Suprapubic skin (tissue), 4 donors: ENCODE measurements at regions not wholly inside any gene's neighbourhood (a gene's known extent, or its start where the extent isn't known, plus 50 kb on each side); places are given as distances from the start of the nearest gene placed in this dataset.

Experiments used
- DNase-seq, 2 donors: peaks; one replicate each; pipeline ENCODE4 v3.0.0-alpha.2; 2019; ENCODE audit warnings: low spot score in 2 of 2
- H3K27ac ChIP-seq: fragments of 200-600 bp; sonication (generic); one replicate; pipeline ENCODE4 v1.5.1; 2019
- H3K27me3 ChIP-seq: fragments of 200-600 bp; sonication (generic); one replicate; pipeline ENCODE4 v1.5.1; 2019
- H3K36me3 ChIP-seq: fragments of 200-600 bp; sonication (generic); one replicate; pipeline ENCODE4 v1.5.1; 2019
- H3K4me1 ChIP-seq: fragments of 200-600 bp; sonication (generic); one replicate; pipeline ENCODE4 v1.5.1; 2019
- H3K4me3 ChIP-seq: fragments of 200-600 bp; sonication (generic); one replicate; pipeline ENCODE4 v1.5.1; 2019; ENCODE audit warnings: mild to moderate bottlenecking
- H3K9me3 ChIP-seq: fragments of 200-600 bp; sonication (generic); one replicate; pipeline ENCODE4 v1.5.1; 2019
- EP300 ChIP-seq: sonication (generic); formaldehyde crosslinking; IDR thresholded peaks from one replicate; pipeline ENCODE4 v1.6.1; 2017; ENCODE audit warnings: antibody characterized with exemption
- POLR2A ChIP-seq, 2 donors: fragments of 450-650 bp; IDR thresholded peaks; one replicate each; pipeline ENCODE4 v1.6.1; 2017; ENCODE audit warnings: antibody characterized with exemption in 2 of 2, mild to moderate bottlenecking in 2 of 2, moderate library complexity in 2 of 2
- POLR2AphosphoS5 ChIP-seq, 3 donors: sonication (generic); formaldehyde crosslinking; IDR thresholded peaks; one replicate each; pipeline ENCODE4 v1.6.1; 2017; ENCODE audit warnings: antibody characterized with exemption in 3 of 3
- WGBS: methylation state at CpG from one replicate; pipeline ENCODE4 v1.1.5; 2018; 5-methylcytosine and 5-hydroxymethylcytosine counted together
- TF ChIP-seq, protein P1 (sequence below), 2 donors: fragments of 200-600 bp in 1 of 2; fragments of 450-650 bp in 1 of 2; sonication (generic) in 1 of 2; IDR thresholded peaks; one replicate each; pipeline ENCODE4 v1.5.1; 2016 to 2019; ENCODE audit warnings: antibody characterized with exemption in 2 of 2, mild to moderate bottlenecking in 1 of 2, moderate library complexity in 1 of 2

DNA sequence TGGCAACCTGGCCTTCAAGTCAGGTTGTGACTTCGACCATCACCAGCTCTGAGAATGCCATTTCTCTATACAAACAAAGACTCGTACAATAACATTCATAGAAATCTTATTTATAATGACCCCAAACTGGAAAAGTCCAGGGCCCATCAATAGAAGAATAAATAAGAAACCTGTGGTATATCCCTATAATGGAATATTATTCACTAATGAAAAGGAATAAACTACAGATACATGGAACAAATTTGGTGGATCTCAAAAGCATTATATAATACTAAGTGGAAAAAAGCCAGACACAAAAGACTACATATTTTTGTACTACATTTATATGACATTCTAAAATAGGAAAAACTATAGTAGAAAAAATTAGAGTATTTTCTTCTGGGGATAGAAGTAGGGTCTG is 109.4 kb upstream of the INPP4B start:
- H3K36me3 ChIP-seq, result no peaks in the 10 kb centered on the region
- TF ChIP-seq POLR2AphosphoS5 (IDR thresholded peaks at IDR 0.05) (no peak), EP300 (no peak), POLR2A (IDR thresholded peaks at IDR 0.05) (no peak)
- TF ChIP-seq, protein P1, sequence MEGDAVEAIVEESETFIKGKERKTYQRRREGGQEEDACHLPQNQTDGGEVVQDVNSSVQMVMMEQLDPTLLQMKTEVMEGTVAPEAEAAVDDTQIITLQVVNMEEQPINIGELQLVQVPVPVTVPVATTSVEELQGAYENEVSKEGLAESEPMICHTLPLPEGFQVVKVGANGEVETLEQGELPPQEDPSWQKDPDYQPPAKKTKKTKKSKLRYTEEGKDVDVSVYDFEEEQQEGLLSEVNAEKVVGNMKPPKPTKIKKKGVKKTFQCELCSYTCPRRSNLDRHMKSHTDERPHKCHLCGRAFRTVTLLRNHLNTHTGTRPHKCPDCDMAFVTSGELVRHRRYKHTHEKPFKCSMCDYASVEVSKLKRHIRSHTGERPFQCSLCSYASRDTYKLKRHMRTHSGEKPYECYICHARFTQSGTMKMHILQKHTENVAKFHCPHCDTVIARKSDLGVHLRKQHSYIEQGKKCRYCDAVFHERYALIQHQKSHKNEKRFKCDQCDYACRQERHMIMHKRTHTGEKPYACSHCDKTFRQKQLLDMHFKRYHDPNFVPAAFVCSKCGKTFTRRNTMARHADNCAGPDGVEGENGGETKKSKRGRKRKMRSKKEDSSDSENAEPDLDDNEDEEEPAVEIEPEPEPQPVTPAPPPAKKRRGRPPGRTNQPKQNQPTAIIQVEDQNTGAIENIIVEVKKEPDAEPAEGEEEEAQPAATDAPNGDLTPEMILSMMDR (IDR thresholded peaks at IDR 0.05), result no peak
- H3K9me3 ChIP-seq, result no peaks in the 10 kb centered on the region
- no peaks in the 10 kb centered on the region for H3K27me3 ChIP-seq
- H3K4me3 ChIP-seq, result no peak overlapping the region
- H3K4me1 ChIP-seq, result no peaks in the 10 kb centered on the region
- no peak for DNase-seq
- WGBS, result 92% methylated on average over 2 of the region's 2 CpGs
- no peak overlapping the region for H3K27ac ChIP-seq

DNA sequence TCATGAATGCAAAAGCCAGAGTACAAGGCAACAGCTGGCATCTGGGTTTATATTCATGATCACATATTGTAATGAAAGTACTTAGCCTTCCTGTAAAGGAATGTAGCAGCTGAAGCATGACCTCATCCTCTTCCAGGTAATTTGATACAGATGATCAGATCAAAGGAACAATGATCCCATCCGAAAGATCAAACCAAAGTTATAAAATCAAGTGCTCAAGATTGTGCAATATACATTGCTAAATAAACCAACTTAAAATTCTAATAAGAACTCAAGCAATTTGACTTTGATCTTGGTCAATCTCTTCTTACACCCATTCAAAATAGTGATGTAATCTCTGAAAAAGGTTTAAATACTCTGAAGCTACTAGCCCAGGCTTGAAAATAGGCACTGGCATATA is 113.1 kb upstream of the INPP4B start:
- Histone ChIP-seq H3K36me3 (no peaks in the 10 kb centered on the region), H3K27ac (no peak overlapping the region), H3K4me1 (no peaks in the 10 kb centered on the region), H3K27me3 (no peaks in the 10 kb centered on the region), H3K4me3 (no peak overlapping the region), H3K9me3 (no peaks in the 10 kb centered on the region)
- no peak for DNase-seq
- TF ChIP-seq EP300 (no peak), POLR2A (IDR thresholded peaks at IDR 0.05) (no peak), POLR2AphosphoS5 (IDR thresholded peaks at IDR 0.05) (no peak)
- TF ChIP-seq, protein P1 (IDR thresholded peaks at IDR 0.05), result no peak
- 33% methylated on average over 1 of the region's 1 CpG for WGBS

DNA sequence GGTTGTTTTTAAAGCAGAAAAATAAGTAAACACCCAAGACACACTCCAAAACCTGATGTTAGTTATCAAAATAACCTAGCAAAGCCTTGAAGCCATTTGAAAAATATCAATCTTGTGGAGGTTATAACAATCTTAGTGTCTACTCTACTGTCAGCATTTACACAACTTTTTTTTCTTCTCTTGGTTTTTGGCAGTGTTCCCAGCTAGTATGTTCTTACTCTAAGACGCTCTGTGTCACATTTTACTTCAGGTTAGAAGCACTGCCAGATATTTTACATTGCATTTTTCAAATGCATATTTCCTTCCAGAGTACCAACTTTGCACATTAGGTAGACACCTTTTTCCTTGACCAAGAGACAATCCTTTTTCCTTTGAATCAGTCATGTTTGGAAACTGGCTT is 114.0 kb upstream of the INPP4B start:
- H3K27ac ChIP-seq, result no peak overlapping the region
- H3K36me3 ChIP-seq, result no peaks in the 10 kb centered on the region
- H3K27me3 ChIP-seq, result no peaks in the 10 kb centered on the region
- 20% methylated on average over 1 of the region's 1 CpG for WGBS
- no peak overlapping the region for H3K4me3 ChIP-seq
- TF ChIP-seq, protein P1 (IDR thresholded peaks at IDR 0.05), result no peak
- no peak for TF ChIP-seq POLR2AphosphoS5 (IDR thresholded peaks at IDR 0.05)
- no peak for TF ChIP-seq POLR2A (IDR thresholded peaks at IDR 0.05)
- no peak for TF ChIP-seq EP300
- no peaks in the 10 kb centered on the region for H3K4me1 ChIP-seq
- DNase-seq, result no peak
- no peaks in the 10 kb centered on the region for H3K9me3 ChIP-seq

DNA sequence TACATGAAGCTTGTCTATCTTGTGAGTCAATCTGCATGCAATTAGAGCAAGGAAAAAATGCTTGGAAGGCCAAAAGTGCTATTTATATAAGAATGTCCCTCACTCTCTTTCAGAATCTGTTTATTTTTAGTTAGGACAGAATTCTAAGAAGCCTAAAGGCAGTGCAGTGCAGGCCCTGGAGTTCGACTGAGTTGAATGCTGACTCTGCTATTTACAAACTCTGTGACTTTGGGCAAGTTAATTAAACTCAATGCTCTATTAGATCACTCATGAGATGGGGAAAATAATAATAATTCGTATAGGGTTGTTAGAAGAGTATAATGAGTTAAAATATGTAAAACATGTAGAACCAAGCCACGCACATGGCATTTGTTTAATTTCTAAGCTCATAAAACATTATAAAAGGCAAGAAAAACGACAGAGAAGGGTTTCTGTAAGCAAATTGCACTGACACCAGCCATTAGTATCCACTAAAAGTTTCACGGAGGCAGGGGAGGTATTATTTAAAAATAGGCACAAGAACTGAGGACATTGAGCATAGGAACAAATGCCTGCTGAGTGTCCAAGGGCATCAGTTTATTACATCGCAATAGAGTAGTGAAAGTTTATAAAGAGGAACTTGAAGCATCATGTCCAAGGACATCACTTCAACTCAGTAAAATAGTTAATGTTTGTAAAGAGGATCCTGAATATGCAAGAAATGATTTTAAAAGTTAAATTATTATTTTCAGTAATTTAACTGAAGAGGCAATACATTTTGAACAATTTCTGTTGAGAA is 115.0 kb upstream of the INPP4B start:
- H3K9me3 ChIP-seq, result no peaks in the 10 kb centered on the region
- 51% methylated on average over 6 of the region's 6 CpGs for WGBS
- H3K4me3 ChIP-seq, result no peak overlapping the region
- no peaks in the 10 kb centered on the region for H3K4me1 ChIP-seq
- DNase-seq, result no peak
- peak overlapping the region; percentile 5 for H3K27ac ChIP-seq
- H3K27me3 ChIP-seq, result no peaks in the 10 kb centered on the region
- no peaks in the 10 kb centered on the region for H3K36me3 ChIP-seq
- TF ChIP-seq POLR2A (IDR thresholded peaks at IDR 0.05) (no peak), EP300 (no peak), POLR2AphosphoS5 (IDR thresholded peaks at IDR 0.05) (no peak)
- TF ChIP-seq, protein P1 (IDR thresholded peaks at IDR 0.05), result no peak

DNA sequence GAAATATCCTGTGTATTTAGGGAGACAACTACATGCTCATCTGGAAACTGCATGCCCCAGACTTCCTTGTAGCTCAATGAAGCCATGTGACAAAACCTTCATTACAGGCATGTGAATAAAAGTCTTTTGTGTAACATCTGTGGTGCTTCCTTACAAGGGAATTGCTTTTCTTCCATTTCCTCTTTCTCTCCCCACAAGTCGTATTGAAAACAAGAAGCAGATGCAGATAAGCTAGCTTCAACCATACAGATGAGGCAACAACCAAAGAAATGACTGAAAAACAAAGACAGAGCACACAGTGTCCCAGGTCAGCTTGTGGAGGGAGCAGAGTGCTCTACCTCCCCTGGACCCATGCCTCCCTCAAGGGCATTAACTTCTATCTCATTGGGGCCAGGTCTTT is 115.8 kb upstream of the INPP4B start:
- H3K27me3 ChIP-seq, result no peaks in the 10 kb centered on the region
- H3K4me1 ChIP-seq, result no peaks in the 10 kb centered on the region
- 13% methylated on average over 1 of the region's 1 CpG for WGBS
- no peak overlapping the region for H3K27ac ChIP-seq
- DNase-seq, result no peak
- H3K4me3 ChIP-seq, result no peak overlapping the region
- no peaks in the 10 kb centered on the region for H3K36me3 ChIP-seq
- H3K9me3 ChIP-seq, result no peaks in the 10 kb centered on the region
- TF ChIP-seq EP300 (no peak), POLR2A (IDR thresholded peaks at IDR 0.05) (no peak), POLR2AphosphoS5 (IDR thresholded peaks at IDR 0.05) (no peak)
- TF ChIP-seq, protein P1 (IDR thresholded peaks at IDR 0.05), result no peak
